ENCODE measurements at regions not wholly inside any gene's neighbourhood (a gene's known extent, or its start where the extent isn't known, plus 50 kb on each side); places are given as distances from the start of the nearest gene placed in this dataset.

- H3K36me3 ChIP-seq (ENCODE audit: control insufficient read depth, insufficient read depth, low read length) = no peaks in the 10 kb centered on the region
- no peaks in the 10 kb centered on the region for H3K27me3 ChIP-seq (ENCODE audit: control insufficient read depth, insufficient read depth, low read length)
- H3K4me3 ChIP-seq (ENCODE audit: low read depth, low read length) = no peak overlapping the region
- peaks cover 7% of the 10 kb centered on the region; the same call in 1 of the 2 replicates for H3K9me3 ChIP-seq (ENCODE audit: control insufficient read depth, insufficient read depth, low read depth, low read length)
- H3K4me1 ChIP-seq (ENCODE audit: control insufficient read depth, insufficient read depth, low read length) = no peaks in the 10 kb centered on the region
- no peak overlapping the region for H3K27ac ChIP-seq (ENCODE audit: low read depth, low read length)
- H3K9ac ChIP-seq (ENCODE audit: low read length) = no peak overlapping the region
These were observed 130.7 kb upstream of the NREP start for GRCh38 chr5:111887706-111888105.

DNA sequence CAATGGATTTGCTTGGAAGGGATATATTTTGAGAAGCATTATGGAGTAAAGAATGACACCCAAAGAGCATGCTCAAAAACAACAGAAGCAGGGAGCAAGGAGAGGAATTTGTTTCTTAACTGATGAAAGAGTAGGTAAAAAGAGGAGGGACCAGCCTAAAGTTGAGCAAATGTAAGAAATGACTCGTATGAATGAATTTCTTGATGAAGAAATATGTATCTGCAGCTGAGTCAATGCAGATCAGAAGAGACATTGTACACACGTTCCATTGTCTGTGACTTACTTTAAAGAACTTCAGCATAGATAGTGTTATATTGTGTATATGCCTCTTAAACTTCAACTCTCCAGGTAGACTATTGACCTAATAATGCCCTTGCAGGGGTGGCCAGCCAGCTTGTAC is 112.7 kb upstream of the NREP start:
- 0 out of 2 replicates have a peak, but pooled peaks cover 3% of the 10 kb centered on the region for H3K9me3 ChIP-seq (ENCODE audit: control insufficient read depth, insufficient read depth, low read depth, low read length)
- no peaks in the 10 kb centered on the region for H3K36me3 ChIP-seq (ENCODE audit: control insufficient read depth, insufficient read depth, low read length)
- H3K4me3 ChIP-seq (ENCODE audit: low read depth, low read length) = no peak overlapping the region
- H3K4me1 ChIP-seq (ENCODE audit: control insufficient read depth, insufficient read depth, low read length) = no peaks in the 10 kb centered on the region
- no peak overlapping the region for H3K27ac ChIP-seq (ENCODE audit: low read depth, low read length)
- no peak overlapping the region for H3K9ac ChIP-seq (ENCODE audit: low read length)
- no peaks in the 10 kb centered on the region for H3K27me3 ChIP-seq (ENCODE audit: control insufficient read depth, insufficient read depth, low read length)

DNA sequence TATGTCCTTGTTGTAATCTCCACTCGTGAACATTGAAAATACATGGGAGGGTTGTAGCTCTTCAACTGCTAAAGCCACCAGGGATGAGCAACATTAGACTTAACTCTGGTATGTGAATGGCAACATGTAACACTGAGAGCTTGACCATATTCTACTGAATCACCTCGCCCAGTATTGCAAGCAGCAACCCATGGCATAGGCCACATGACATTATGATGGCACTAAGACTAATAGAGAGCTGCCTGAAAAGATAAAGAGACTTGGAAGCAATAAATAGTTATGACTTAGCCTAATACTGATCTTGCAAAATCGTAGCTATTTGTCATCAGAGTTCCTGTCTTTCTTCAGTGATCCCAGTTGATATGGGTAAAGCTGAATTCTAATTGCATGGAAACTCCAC is 108.4 kb upstream of the NREP start:
- Histone ChIP-seq H3K4me3 (ENCODE audit: low read depth, low read length) (no peak overlapping the region), H3K9ac (ENCODE audit: low read length) (no peak overlapping the region), H3K27me3 (ENCODE audit: control insufficient read depth, insufficient read depth, low read length) (no peaks in the 10 kb centered on the region), H3K27ac (ENCODE audit: low read depth, low read length) (no peak overlapping the region), H3K9me3 (ENCODE audit: control insufficient read depth, insufficient read depth, low read depth, low read length) (no peaks in the 10 kb centered on the region), H3K4me1 (ENCODE audit: control insufficient read depth, insufficient read depth, low read length) (no peaks in the 10 kb centered on the region), H3K36me3 (ENCODE audit: control insufficient read depth, insufficient read depth, low read length) (no peaks in the 10 kb centered on the region)

- no peak overlapping the region for H3K4me3 ChIP-seq (ENCODE audit: low read depth, low read length)
- no peaks in the 10 kb centered on the region for H3K27me3 ChIP-seq (ENCODE audit: control insufficient read depth, insufficient read depth, low read length)
- no peaks in the 10 kb centered on the region for H3K9me3 ChIP-seq (ENCODE audit: control insufficient read depth, insufficient read depth, low read depth, low read length)
- no peak overlapping the region for H3K9ac ChIP-seq (ENCODE audit: low read length)
- no peaks in the 10 kb centered on the region for H3K4me1 ChIP-seq (ENCODE audit: control insufficient read depth, insufficient read depth, low read length)
- H3K36me3 ChIP-seq (ENCODE audit: control insufficient read depth, insufficient read depth, low read length) = no peaks in the 10 kb centered on the region
- no peak overlapping the region for H3K27ac ChIP-seq (ENCODE audit: low read depth, low read length)
These were observed 106.8 kb upstream of the NREP start for GRCh38 chr5:111863801-111864200.

GRCh38 chr5:111859533-111860270 is 102.7 kb upstream of the NREP start:
- Histone ChIP-seq H3K27ac (ENCODE audit: low read depth, low read length) (no peak overlapping the region), H3K9me3 (ENCODE audit: control insufficient read depth, insufficient read depth, low read depth, low read length) (no peaks in the 10 kb centered on the region), H3K36me3 (ENCODE audit: control insufficient read depth, insufficient read depth, low read length) (no peaks in the 10 kb centered on the region), H3K27me3 (ENCODE audit: control insufficient read depth, insufficient read depth, low read length) (no peaks in the 10 kb centered on the region), H3K9ac (ENCODE audit: low read length) (no peak overlapping the region), H3K4me1 (ENCODE audit: control insufficient read depth, insufficient read depth, low read length) (peaks cover 13% of the 10 kb centered on the region; the same call in 1 of the 2 replicates), H3K4me3 (ENCODE audit: low read depth, low read length) (no peak overlapping the region)

- Histone ChIP-seq H3K4me1 (ENCODE audit: control insufficient read depth, insufficient read depth, low read length) (peaks cover 13% of the 10 kb centered on the region; the same call in 1 of the 2 replicates), H3K4me3 (ENCODE audit: low read depth, low read length) (no peak overlapping the region), H3K27ac (ENCODE audit: low read depth, low read length) (no peak overlapping the region), H3K27me3 (ENCODE audit: control insufficient read depth, insufficient read depth, low read length) (no peaks in the 10 kb centered on the region), H3K36me3 (ENCODE audit: control insufficient read depth, insufficient read depth, low read length) (no peaks in the 10 kb centered on the region), H3K9me3 (ENCODE audit: control insufficient read depth, insufficient read depth, low read depth, low read length) (no peaks in the 10 kb centered on the region), H3K9ac (ENCODE audit: low read length) (no peak overlapping the region)
These were observed 102.0 kb upstream of the NREP start for GRCh38 chr5:111859031-111859430.

DNA sequence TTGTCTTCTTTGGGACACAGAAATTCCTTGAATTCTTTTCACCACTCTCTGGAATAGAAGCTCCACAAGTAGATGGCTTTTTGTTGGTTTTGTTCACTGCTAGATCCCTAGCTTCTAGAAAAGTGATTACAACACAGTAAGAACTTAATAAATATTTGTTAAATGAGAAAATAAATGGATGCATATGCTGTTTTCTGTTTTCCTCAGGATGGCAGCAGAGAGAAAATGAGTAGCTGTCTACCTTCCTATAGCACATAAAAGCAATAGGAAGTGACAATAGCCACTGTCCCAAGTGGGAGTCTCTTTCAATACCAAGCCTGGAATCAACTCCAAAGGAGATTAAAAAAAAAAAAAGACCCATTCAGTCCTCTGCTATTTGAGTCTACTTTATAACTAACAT is 100.6 kb upstream of the NREP start:
- Histone ChIP-seq H3K4me1 (ENCODE audit: control insufficient read depth, insufficient read depth, low read length) (peaks cover 13% of the 10 kb centered on the region; the same call in 1 of the 2 replicates), H3K27ac (ENCODE audit: low read depth, low read length) (no peak overlapping the region), H3K9ac (ENCODE audit: low read length) (no peak overlapping the region), H3K9me3 (ENCODE audit: control insufficient read depth, insufficient read depth, low read depth, low read length) (no peaks in the 10 kb centered on the region), H3K27me3 (ENCODE audit: control insufficient read depth, insufficient read depth, low read length) (no peaks in the 10 kb centered on the region), H3K4me3 (ENCODE audit: low read depth, low read length) (no peak overlapping the region), H3K36me3 (ENCODE audit: control insufficient read depth, insufficient read depth, low read length) (no peaks in the 10 kb centered on the region)

DNA sequence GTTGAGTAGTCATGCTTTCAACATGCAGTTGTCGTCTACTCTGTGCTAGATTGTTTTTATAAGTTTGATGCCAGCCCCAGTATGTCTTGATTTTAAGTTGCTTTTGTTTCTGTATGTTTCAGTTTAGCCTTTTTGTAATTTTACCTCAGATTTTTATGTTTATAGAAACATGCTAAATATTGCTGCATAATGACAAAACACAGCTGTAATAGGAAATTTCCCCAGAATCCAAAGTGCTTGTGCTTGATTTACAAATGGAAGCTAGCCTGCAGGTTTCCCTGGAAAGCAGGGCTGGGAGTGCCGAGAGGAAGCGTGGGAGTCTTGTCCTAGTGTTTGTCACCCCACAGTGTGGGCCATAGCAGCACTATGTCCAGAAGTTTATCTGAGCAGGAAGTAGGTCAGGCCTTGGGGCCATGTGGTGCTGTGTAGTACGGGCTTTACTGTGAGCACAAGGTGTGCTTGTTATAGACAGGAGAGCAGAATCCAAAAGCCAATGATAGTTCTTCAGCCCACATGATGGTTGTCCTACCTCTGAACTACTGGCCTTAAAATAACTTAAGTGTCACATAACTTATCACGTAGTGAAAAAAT is 100.0 kb upstream of the NREP start:
- no peaks in the 10 kb centered on the region for H3K36me3 ChIP-seq (ENCODE audit: control insufficient read depth, insufficient read depth, low read length)
- no peak overlapping the region for H3K27ac ChIP-seq (ENCODE audit: low read depth, low read length)
- H3K4me1 ChIP-seq (ENCODE audit: control insufficient read depth, insufficient read depth, low read length) = peaks cover 13% of the 10 kb centered on the region; the same call in 1 of the 2 replicates
- no peaks in the 10 kb centered on the region for H3K27me3 ChIP-seq (ENCODE audit: control insufficient read depth, insufficient read depth, low read length)
- H3K9ac ChIP-seq (ENCODE audit: low read length) = no peak overlapping the region
- no peaks in the 10 kb centered on the region for H3K9me3 ChIP-seq (ENCODE audit: control insufficient read depth, insufficient read depth, low read depth, low read length)
- H3K4me3 ChIP-seq (ENCODE audit: low read depth, low read length) = no peak overlapping the region

- Histone ChIP-seq H3K9me3 (ENCODE audit: control insufficient read depth, insufficient read depth, low read depth, low read length) (no peaks in the 10 kb centered on the region), H3K27me3 (ENCODE audit: control insufficient read depth, insufficient read depth, low read length) (no peaks in the 10 kb centered on the region), H3K4me1 (ENCODE audit: control insufficient read depth, insufficient read depth, low read length) (peaks cover 13% of the 10 kb centered on the region; the same call in 1 of the 2 replicates), H3K36me3 (ENCODE audit: control insufficient read depth, insufficient read depth, low read length) (no peaks in the 10 kb centered on the region), H3K4me3 (ENCODE audit: low read depth, low read length) (no peak overlapping the region; the same call in 1 of the 2 replicates), H3K27ac (ENCODE audit: low read depth, low read length) (peak overlapping the region; percentile 14; the same call in 1 of the 2 replicates), H3K9ac (ENCODE audit: low read length) (no peak overlapping the region)
These were observed 98.4 kb upstream of the NREP start for GRCh38 chr5:111855356-111855755.

DNA sequence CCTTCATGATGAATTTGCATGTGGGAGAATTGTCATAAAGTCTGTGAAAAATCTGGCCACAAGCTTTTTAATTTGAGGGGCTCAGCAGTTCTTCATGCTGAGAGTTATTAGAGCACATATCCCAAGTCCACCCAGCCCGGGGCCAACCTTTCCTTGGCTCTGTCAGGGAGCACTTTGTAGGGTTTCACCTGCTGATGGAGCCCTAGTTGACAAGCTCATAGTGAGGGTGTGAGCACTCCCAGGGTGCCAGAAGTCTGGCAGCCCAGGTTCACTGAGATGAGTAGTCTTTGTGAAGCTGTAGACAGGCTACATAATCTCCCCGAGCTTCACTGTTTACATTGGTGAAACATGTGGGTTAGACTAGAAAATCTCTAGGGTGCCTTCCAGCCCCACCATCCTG is 97.2 kb upstream of the NREP start:
- no peak overlapping the region for H3K9ac ChIP-seq (ENCODE audit: low read length)
- peaks cover 13% of the 10 kb centered on the region; the same call in 1 of the 2 replicates for H3K4me1 ChIP-seq (ENCODE audit: control insufficient read depth, insufficient read depth, low read length)
- no peaks in the 10 kb centered on the region for H3K9me3 ChIP-seq (ENCODE audit: control insufficient read depth, insufficient read depth, low read depth, low read length)
- H3K27me3 ChIP-seq (ENCODE audit: control insufficient read depth, insufficient read depth, low read length) = no peaks in the 10 kb centered on the region
- no peak overlapping the region for H3K27ac ChIP-seq (ENCODE audit: low read depth, low read length)
- H3K36me3 ChIP-seq (ENCODE audit: control insufficient read depth, insufficient read depth, low read length) = no peaks in the 10 kb centered on the region
- no peak overlapping the region for H3K4me3 ChIP-seq (ENCODE audit: low read depth, low read length)

DNA sequence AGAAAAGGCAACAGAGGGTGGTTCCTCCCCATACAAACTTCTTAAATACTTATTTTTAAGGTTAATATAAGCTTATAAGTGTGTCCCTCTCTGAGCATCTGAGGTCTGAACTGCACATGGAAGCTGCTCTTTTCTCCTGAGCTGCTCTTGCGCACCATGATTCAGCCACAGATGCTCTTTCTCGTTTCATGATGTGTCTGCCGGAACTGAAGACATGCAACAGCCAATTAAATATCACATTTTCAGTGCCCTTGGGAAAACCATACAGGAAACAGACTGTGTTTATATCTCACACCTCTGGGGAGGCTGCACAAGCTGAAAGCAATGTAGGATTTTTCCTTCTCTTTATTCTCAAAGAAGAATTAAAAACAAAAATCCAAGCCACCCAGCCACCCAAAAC is 96.8 kb upstream of the NREP start:
- Histone ChIP-seq H3K36me3 (ENCODE audit: control insufficient read depth, insufficient read depth, low read length) (no peaks in the 10 kb centered on the region), H3K9me3 (ENCODE audit: control insufficient read depth, insufficient read depth, low read depth, low read length) (no peaks in the 10 kb centered on the region), H3K27ac (ENCODE audit: low read depth, low read length) (no peak overlapping the region), H3K4me3 (ENCODE audit: low read depth, low read length) (no peak overlapping the region), H3K9ac (ENCODE audit: low read length) (no peak overlapping the region), H3K4me1 (ENCODE audit: control insufficient read depth, insufficient read depth, low read length) (peaks cover 13% of the 10 kb centered on the region; the same call in 1 of the 2 replicates), H3K27me3 (ENCODE audit: control insufficient read depth, insufficient read depth, low read length) (no peaks in the 10 kb centered on the region)
